GM21717 (cell line): ENCODE measurements at regions not wholly inside any gene's neighbourhood (a gene's known extent, or its start where the extent isn't known, plus 50 kb on each side); places are given as distances from the start of the nearest gene placed in this dataset.

Experiments used
- ATAC-seq: cut with Tn5 transposase; IDR thresholded peaks from one replicate; pipeline ENCODE4 v1.9.1; 2021; ENCODE audit warnings: mild to moderate bottlenecking, moderate library complexity; ENCODE audit not compliant: unreplicated experiment

DNA sequence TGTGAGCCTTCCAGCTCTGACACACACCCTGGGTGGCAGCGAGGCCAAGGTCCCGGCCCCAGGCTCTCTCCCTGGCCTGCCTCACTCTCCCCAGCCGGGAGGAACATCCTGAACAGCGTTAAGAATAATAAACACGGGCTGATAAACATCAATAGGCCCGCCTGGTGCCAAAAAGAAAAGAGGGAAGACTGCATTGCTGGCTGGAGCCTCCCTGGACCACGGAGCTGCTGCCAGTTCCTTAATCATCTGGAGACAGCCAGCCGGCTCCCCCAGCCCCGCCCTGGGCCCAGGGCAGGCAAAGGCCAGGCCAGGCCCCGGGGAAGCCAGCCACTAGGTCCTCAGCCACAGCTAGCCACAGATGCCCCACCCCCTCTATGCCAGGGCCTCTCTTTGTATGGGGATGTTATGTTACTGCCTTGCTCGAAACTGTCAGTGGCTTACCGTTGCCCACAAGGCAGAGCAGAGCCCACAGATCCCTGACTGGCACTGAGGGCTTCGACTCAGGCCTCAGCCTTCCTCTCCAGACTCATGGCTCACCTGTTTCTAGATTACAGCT lies 293.7 kb downstream of the DYSF start:
- no peak for ATAC-seq

DNA sequence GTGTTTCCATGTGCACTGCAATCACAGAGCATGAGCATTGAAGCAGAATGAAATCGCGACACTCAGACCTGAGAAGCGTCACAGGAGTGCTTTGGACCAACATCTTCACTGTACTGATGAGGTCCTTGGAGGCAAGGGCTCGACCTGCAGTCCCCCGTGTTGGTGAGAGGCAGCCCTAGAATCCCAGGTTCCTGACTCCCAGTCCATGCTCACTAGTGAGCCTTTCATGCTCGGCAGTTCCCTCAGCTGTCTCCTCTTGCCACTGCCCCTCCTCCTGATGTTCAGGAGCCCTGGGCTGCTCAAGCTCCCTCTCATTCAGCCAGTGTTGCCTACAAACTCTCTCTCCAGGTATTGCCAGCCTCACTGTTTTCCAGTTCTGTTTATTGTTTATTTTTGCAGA lies 291.4 kb downstream of the DYSF start:
- no peak for ATAC-seq

- ATAC-seq, result no peak
Measured at GRCh38 chr2:71743995-71744675, 290.8 kb downstream of the DYSF start.

- ATAC-seq, result no peak
Measured at GRCh38 chr2:71742953-71743601, 289.7 kb downstream of the DYSF start.

DNA sequence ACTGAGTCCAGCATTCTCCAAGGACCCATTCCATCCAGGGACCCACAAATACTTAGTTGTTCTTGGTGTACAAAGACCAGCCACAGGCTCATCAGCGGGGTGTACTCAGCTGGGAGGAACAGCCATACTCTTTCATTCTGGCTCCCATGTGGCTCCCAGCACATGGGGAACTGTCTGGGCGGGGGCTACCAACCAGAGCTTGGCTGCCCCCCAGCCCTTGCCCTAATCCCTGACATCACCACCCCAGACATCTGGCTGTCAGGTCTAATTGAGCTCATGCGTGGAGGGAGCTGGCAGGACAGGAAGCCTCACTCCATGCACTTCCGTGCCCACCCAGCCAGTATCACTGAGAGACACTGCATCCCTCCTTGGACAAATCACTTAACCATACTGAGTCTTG lies 283.6 kb downstream of the DYSF start:
- no peak for ATAC-seq

DNA sequence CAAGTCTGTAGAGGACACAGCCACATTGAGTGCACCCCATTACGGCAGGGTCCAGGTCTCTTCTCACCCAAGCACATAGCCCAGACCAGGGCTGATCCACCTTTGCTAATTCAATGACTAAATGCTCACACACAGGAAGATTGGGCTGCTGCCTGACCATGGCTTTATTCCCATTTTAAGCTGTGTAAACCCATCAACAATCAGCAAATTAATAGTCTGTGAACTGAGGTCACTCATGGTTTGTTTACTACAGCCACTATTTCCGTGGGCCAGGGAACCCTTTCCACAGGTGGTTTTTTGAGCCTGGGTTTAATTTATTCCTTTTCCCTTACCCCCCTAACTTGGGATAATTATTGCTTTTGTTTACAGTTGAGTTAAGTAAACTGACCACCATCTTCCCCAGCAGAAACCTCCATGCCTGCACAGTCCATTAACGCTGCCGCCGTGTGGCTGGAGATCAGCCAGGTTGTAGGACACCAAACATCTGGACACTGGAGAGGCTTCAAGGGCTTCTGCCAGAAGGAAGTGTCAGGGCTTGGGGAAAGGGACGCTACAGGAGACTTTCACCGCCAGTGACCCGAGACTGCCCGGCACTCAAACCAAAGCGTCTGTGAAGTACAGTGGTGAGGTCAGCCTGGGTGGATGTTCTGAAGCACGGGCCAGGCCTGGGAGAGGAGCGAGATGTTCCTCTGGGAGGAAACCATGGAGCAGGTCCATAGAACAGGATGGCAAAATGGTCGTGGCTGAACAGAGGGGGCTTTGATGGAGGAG lies 282.9 kb downstream of the DYSF start:
- no peak for ATAC-seq
